ENCODE measurements at regions not wholly inside any gene's neighbourhood (a gene's known extent, or its start where the extent isn't known, plus 50 kb on each side); places are given as distances from the start of the nearest gene placed in this dataset.

DNA sequence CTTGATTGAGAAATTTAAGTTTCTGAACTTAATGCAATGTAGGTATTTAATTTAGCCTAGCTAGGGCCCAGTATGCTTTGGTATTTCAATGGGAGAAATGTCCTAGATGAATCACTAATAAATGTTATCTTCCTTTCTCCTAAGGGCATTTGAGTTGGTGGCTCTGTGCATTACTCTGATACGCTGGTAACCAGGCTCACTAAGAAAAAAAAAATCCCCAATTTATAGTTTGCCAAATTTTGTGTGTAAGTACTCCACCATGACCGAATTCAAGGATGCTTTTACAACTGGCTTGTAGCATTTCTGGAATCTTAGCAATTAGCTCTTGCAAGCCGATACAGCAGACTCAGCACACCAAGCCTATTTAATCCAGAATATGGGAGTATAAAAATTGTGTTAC lies 94.6 kb upstream of the LPP start:
- 84% methylated on average over 3 of the region's 3 CpGs for WGBS

DNA sequence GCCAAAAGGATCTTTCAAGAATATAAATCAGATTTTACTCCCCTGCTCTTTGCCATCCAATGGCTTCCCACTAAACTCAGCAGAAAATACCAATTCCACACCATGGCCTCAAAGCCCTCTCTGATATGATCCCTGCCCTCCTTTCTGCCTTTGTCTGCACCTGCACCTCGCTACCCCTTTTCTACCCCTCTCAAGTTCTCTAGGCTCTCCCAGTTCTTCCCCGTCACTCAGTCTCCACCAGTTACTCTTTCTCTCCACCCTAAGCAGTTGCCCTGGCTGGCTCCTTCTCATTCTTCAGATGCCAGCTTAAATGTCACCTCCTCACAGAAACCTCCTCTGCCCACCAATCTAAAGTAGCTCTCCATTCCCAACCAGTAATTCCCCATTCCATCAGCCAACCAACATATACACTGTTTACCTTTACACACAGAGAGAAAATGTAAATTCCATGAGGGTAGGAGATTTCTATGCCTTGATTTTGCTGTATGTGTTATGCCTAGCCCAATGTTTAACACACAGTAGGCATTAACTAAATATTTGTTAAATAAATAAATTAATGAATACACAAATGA lies 93.6 kb upstream of the LPP start:
- Histone ChIP-seq H3K36me3 (ENCODE audit: control insufficient read depth in 4 of 4, insufficient read depth in 3 of 4, low read depth in 1 of 4, low read length in 3 of 4) (no peaks in the 10 kb centered on the region), H3K4me1 (ENCODE audit: control insufficient read depth in 4 of 4, insufficient read depth in 4 of 4, low read length in 3 of 4) (peaks cover 0 to 9% (median 7%) of the 10 kb centered on the region in 4 donors), H3K9me3 (ENCODE audit: control insufficient read depth in 4 of 4, low read length in 3 of 4) (no peaks in the 10 kb centered on the region), H3K4me3 (ENCODE audit: low read depth in 1 of 3, low read length in 3 of 3) (no peak overlapping the region), H3K27ac (ENCODE audit: low read depth in 1 of 2, low read length in 2 of 2) (no peak overlapping the region), H3K9ac (ENCODE audit: low read depth in 1 of 2, low read length in 2 of 2) (no peak overlapping the region), H3K27me3 (ENCODE audit: control insufficient read depth in 4 of 4, insufficient read depth in 4 of 4, low read length in 3 of 4) (no peaks in the 10 kb centered on the region)
- DNase-seq (ENCODE audit: low spot score) = no peak
- TF ChIP-seq EGR1 (IDR thresholded peaks at IDR 0.05; ENCODE audit: low read depth in 2 of 2) (no peak), RAD21 (IDR thresholded peaks at IDR 0.05) (no peak), HNF4A (conservative IDR thresholded peaks at IDR 0.05) (no peak), HNF4G (IDR thresholded peaks at IDR 0.05) (no peak), SP1 (IDR thresholded peaks at IDR 0.05) (no peak)
- TF ChIP-seq, protein P1, sequence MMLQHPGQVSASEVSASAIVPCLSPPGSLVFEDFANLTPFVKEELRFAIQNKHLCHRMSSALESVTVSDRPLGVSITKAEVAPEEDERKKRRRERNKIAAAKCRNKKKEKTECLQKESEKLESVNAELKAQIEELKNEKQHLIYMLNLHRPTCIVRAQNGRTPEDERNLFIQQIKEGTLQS (IDR thresholded peaks at IDR 0.05) = no peak
- TF ChIP-seq, protein P2, sequence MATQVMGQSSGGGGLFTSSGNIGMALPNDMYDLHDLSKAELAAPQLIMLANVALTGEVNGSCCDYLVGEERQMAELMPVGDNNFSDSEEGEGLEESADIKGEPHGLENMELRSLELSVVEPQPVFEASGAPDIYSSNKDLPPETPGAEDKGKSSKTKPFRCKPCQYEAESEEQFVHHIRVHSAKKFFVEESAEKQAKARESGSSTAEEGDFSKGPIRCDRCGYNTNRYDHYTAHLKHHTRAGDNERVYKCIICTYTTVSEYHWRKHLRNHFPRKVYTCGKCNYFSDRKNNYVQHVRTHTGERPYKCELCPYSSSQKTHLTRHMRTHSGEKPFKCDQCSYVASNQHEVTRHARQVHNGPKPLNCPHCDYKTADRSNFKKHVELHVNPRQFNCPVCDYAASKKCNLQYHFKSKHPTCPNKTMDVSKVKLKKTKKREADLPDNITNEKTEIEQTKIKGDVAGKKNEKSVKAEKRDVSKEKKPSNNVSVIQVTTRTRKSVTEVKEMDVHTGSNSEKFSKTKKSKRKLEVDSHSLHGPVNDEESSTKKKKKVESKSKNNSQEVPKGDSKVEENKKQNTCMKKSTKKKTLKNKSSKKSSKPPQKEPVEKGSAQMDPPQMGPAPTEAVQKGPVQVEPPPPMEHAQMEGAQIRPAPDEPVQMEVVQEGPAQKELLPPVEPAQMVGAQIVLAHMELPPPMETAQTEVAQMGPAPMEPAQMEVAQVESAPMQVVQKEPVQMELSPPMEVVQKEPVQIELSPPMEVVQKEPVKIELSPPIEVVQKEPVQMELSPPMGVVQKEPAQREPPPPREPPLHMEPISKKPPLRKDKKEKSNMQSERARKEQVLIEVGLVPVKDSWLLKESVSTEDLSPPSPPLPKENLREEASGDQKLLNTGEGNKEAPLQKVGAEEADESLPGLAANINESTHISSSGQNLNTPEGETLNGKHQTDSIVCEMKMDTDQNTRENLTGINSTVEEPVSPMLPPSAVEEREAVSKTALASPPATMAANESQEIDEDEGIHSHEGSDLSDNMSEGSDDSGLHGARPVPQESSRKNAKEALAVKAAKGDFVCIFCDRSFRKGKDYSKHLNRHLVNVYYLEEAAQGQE (IDR thresholded peaks at IDR 0.05) = no peak
- TF ChIP-seq, protein P3, sequence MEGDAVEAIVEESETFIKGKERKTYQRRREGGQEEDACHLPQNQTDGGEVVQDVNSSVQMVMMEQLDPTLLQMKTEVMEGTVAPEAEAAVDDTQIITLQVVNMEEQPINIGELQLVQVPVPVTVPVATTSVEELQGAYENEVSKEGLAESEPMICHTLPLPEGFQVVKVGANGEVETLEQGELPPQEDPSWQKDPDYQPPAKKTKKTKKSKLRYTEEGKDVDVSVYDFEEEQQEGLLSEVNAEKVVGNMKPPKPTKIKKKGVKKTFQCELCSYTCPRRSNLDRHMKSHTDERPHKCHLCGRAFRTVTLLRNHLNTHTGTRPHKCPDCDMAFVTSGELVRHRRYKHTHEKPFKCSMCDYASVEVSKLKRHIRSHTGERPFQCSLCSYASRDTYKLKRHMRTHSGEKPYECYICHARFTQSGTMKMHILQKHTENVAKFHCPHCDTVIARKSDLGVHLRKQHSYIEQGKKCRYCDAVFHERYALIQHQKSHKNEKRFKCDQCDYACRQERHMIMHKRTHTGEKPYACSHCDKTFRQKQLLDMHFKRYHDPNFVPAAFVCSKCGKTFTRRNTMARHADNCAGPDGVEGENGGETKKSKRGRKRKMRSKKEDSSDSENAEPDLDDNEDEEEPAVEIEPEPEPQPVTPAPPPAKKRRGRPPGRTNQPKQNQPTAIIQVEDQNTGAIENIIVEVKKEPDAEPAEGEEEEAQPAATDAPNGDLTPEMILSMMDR (IDR thresholded peaks at IDR 0.05; ENCODE audit: low read depth, low read length, missing input control) = no peak
- WGBS = 97% methylated on average over 2 of the region's 2 CpGs

More for the DNA sequence above, 94.6 kb upstream of the LPP start:
- DNase-seq (ENCODE audit: low spot score) = no peak
- Histone ChIP-seq H3K9me3 (ENCODE audit: control insufficient read depth in 4 of 4, low read length in 3 of 4) (no peaks in the 10 kb centered on the region), H3K9ac (ENCODE audit: low read depth in 1 of 2, low read length in 2 of 2) (no peak overlapping the region), H3K36me3 (ENCODE audit: control insufficient read depth in 4 of 4, insufficient read depth in 3 of 4, low read depth in 1 of 4, low read length in 3 of 4) (no peaks in the 10 kb centered on the region), H3K4me1 (ENCODE audit: control insufficient read depth in 4 of 4, insufficient read depth in 4 of 4, low read length in 3 of 4) (peaks cover 0 to 9% (median 7%) of the 10 kb centered on the region in 4 donors), H3K4me3 (ENCODE audit: low read depth in 1 of 3, low read length in 3 of 3) (no peak overlapping the region), H3K27ac (ENCODE audit: low read depth in 1 of 2, low read length in 2 of 2) (no peak overlapping the region), H3K27me3 (ENCODE audit: control insufficient read depth in 4 of 4, insufficient read depth in 4 of 4, low read length in 3 of 4) (no peaks in the 10 kb centered on the region)
- TF ChIP-seq FOXA2 (IDR thresholded peaks at IDR 0.05) = no peak
- TF ChIP-seq, protein P4, sequence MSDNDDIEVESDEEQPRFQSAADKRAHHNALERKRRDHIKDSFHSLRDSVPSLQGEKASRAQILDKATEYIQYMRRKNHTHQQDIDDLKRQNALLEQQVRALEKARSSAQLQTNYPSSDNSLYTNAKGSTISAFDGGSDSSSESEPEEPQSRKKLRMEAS (IDR thresholded peaks at IDR 0.05) = no peak
- TF ChIP-seq, protein P5, sequence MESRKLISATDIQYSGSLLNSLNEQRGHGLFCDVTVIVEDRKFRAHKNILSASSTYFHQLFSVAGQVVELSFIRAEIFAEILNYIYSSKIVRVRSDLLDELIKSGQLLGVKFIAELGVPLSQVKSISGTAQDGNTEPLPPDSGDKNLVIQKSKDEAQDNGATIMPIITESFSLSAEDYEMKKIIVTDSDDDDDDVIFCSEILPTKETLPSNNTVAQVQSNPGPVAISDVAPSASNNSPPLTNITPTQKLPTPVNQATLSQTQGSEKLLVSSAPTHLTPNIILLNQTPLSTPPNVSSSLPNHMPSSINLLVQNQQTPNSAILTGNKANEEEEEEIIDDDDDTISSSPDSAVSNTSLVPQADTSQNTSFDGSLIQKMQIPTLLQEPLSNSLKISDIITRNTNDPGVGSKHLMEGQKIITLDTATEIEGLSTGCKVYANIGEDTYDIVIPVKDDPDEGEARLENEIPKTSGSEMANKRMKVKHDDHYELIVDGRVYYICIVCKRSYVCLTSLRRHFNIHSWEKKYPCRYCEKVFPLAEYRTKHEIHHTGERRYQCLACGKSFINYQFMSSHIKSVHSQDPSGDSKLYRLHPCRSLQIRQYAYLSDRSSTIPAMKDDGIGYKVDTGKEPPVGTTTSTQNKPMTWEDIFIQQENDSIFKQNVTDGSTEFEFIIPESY (IDR thresholded peaks at IDR 0.05) = no peak
- TF ChIP-seq, protein P3 (IDR thresholded peaks at IDR 0.05; ENCODE audit: low read depth, low read length, missing input control) = no peak
- TF ChIP-seq, protein P2 (IDR thresholded peaks at IDR 0.05) = no peak
- TF ChIP-seq TAF1 (conservative IDR thresholded peaks at IDR 0.05) = no peak
- no peak for TF ChIP-seq FOXA1 (IDR thresholded peaks at IDR 0.05)
- no peak for TF ChIP-seq RAD21 (IDR thresholded peaks at IDR 0.05)
- no peak for TF ChIP-seq SP1 (IDR thresholded peaks at IDR 0.05)
- no peak for TF ChIP-seq GABPA (IDR thresholded peaks at IDR 0.05 in 1 of 2, conservative IDR thresholded peaks at IDR 0.05 in 1 of 2)
- no peak for TF ChIP-seq YY1 (IDR thresholded peaks at IDR 0.05)

All from liver (tissue), 8 donors.